PC-9 (cell line): ENCODE measurements at regions not wholly inside any gene's neighbourhood (a gene's known extent, or its start where the extent isn't known, plus 50 kb on each side); places are given as distances from the start of the nearest gene placed in this dataset.

Experiments used
- BruUV-seq: library from RNA; stranded (reverse); fragments of 400-500 nt; replicated peaks from 2 replicates; lab custom pipeline; 2021; lab: Mats Ljungman, UMichigan
- CTCF ChIA-PET: fragments of 300-600 bp; sonication (Branson Sonifier 250); formaldehyde crosslinking; loops from one replicate; lab custom pipeline; 2022; ENCODE audit warnings: antibody characterized with exemption; lab: Charles Lee
- POLR2A ChIA-PET: fragments of 300-600 bp; sonication (Branson Sonifier 250); formaldehyde crosslinking; loops from one replicate; lab custom pipeline; 2022; ENCODE audit warnings: antibody characterized with exemption; ENCODE audit not compliant: unreplicated experiment; lab: Charles Lee
- DNase-seq, 2 experiments: peaks; one replicate each; pipeline versions ENCODE4 v3.0.0 to v3.0.0-alpha.2; 2015 to 2022; ENCODE audit warnings: mixed read lengths in 1 of 2
- H2AFZ ChIP-seq: fragments of 200-600 bp; sonication (generic); 2 replicates; pipeline ENCODE4 v1.8.1; 2017; ENCODE audit warnings: antibody characterized with exemption
- H3F3A ChIP-seq: fragments of 200-600 bp; sonication (generic); 2 replicates; pipeline ENCODE4 v1.8.1; 2017; ENCODE audit warnings: antibody characterized with exemption, mild to moderate bottlenecking, low read depth; ENCODE audit not compliant: insufficient read depth
- H3K27ac ChIP-seq: fragments of 200-600 bp; sonication (generic); 2 replicates; pipeline ENCODE4 v1.6.1; 2016; ENCODE audit warnings: mixed run types
- H3K27me3 ChIP-seq: fragments of 200-600 bp; sonication (generic); 2 replicates; pipeline ENCODE4 v1.6.1; 2016; ENCODE audit warnings: low read depth, mixed run types; ENCODE audit not compliant: insufficient read depth
- H3K36me3 ChIP-seq: fragments of 200-600 bp; sonication (generic); 2 replicates; pipeline ENCODE4 v1.6.1; 2016; ENCODE audit warnings: low read depth, mixed run types
- H3K4me1 ChIP-seq: fragments of 200-600 bp; sonication (generic); replicated peaks from 2 replicates; pipeline ENCODE4 v1.6.1; 2016; ENCODE audit warnings: mixed run types; ENCODE audit not compliant: insufficient read depth
- H3K4me2 ChIP-seq: fragments of 200-600 bp; sonication (generic); 2 replicates; pipeline ENCODE4 v1.6.1; 2017; ENCODE audit warnings: mixed run types
- H3K4me3 ChIP-seq: fragments of 200-600 bp; sonication (generic); 2 replicates; pipeline ENCODE4 v1.6.1; 2016; ENCODE audit warnings: mixed run types
- H3K79me2 ChIP-seq: fragments of 200-600 bp; sonication (generic); 2 replicates; pipeline ENCODE4 v1.6.1; 2017; ENCODE audit warnings: low read depth, mixed run types
- H3K9me2 ChIP-seq: fragments of 200-600 bp; sonication (generic); 2 replicates; pipeline ENCODE4 v1.8.1; 2017; ENCODE audit warnings: mild to moderate bottlenecking; ENCODE audit not compliant: insufficient read depth
- H3K9me3 ChIP-seq: fragments of 200-600 bp; sonication (generic); 2 replicates; pipeline ENCODE4 v1.8.1; 2016; ENCODE audit warnings: low read depth; ENCODE audit not compliant: insufficient read depth
- H4K20me1 ChIP-seq: fragments of 200-600 bp; sonication (generic); 2 replicates; pipeline ENCODE4 v1.8.1; 2017; ENCODE audit not compliant: insufficient read depth
- CTCF ChIP-seq: fragments of 200-600 bp; sonication (generic); conservative IDR thresholded peaks from 2 replicates; pipeline ENCODE4 v1.6.1; 2017; ENCODE audit warnings: mixed run types, antibody characterized with exemption, mild to moderate bottlenecking, moderate library complexity
- EZH2 ChIP-seq: fragments of 200-600 bp; sonication (generic); IDR thresholded peaks from 2 replicates; pipeline ENCODE4 v1.8.0; 2017; ENCODE audit warnings: antibody characterized with exemption, low read depth
- intact Hi-C: fragments of 100-400 bp; cut with micrococcal nuclease; formaldehyde crosslinking; loops from one replicate; pipeline ENCODE4 v1.10.0; 2022; ENCODE audit not compliant: unreplicated experiment

- Histone ChIP-seq H4K20me1 (no peaks in the 10 kb centered on the region), H3K36me3 (no peaks in the 10 kb centered on the region), H3K9me2 (no peaks in the 10 kb centered on the region), H3K4me1 (no peaks in the 10 kb centered on the region), H3K9me3 (no peaks in the 10 kb centered on the region), H3F3A (no peaks in the 10 kb centered on the region), H3K27ac (no peak overlapping the region), H3K4me2 (no peak overlapping the region), H3K27me3 (no peaks in the 10 kb centered on the region), H3K79me2 (no peaks in the 10 kb centered on the region), H3K4me3 (no peak overlapping the region), H2AFZ (no peak overlapping the region)
- ChIA-PET CTCF (no interaction called here), POLR2A (interaction anchor here (0.7 kb wide), 1 partner anchor 100 kb away, joined by 6 read pairs; no protein-coding TSS in a partner anchor)
- intact Hi-C loops, result no loop called here
- no peak for DNase-seq
- TF ChIP-seq CTCF (no peak), EZH2 (no peak)
- BruUV-seq, result no TSS peak
Observed at GRCh38 chr2:204112084-204112770, 175.7 kb downstream of the ICOS start.

GRCh38 chr2:204114295-204115136, 178.0 kb downstream of the ICOS start:
- Histone ChIP-seq H3K27me3 (no peaks in the 10 kb centered on the region), H3K4me2 (no peak overlapping the region), H3K4me3 (no peak overlapping the region), H3K79me2 (no peaks in the 10 kb centered on the region), H3K4me1 (no peaks in the 10 kb centered on the region), H3K9me2 (no peaks in the 10 kb centered on the region), H3F3A (no peaks in the 10 kb centered on the region), H4K20me1 (no peaks in the 10 kb centered on the region), H3K27ac (no peak overlapping the region), H3K9me3 (no peaks in the 10 kb centered on the region), H3K36me3 (no peaks in the 10 kb centered on the region), H2AFZ (no peak overlapping the region)
- no peak for DNase-seq
- CTCF ChIA-PET, result no interaction called here
- no peak for TF ChIP-seq EZH2
- intact Hi-C loops, result no loop called here
- no TSS peak for BruUV-seq
- POLR2A ChIA-PET, result no interaction called here

GRCh38 chr2:204115137-204116056, 178.8 kb downstream of the ICOS start:
- no peak overlapping the region for H3K4me3 ChIP-seq
- intact Hi-C loops, result no loop called here
- BruUV-seq, result no TSS peak
- H4K20me1 ChIP-seq, result no peaks in the 10 kb centered on the region
- no peaks in the 10 kb centered on the region for H3K9me2 ChIP-seq
- H3K9me3 ChIP-seq, result no peaks in the 10 kb centered on the region
- TF ChIP-seq CTCF, result no peak
- ChIA-PET POLR2A (no interaction called here), CTCF (no interaction called here)
- H3F3A ChIP-seq, result no peaks in the 10 kb centered on the region
- no peaks in the 10 kb centered on the region for H3K36me3 ChIP-seq
- no peak overlapping the region for H2AFZ ChIP-seq
- no peaks in the 10 kb centered on the region for H3K79me2 ChIP-seq
- no peak overlapping the region for H3K27ac ChIP-seq
- no peak for DNase-seq
- H3K4me2 ChIP-seq, result no peak overlapping the region
- no peaks in the 10 kb centered on the region for H3K4me1 ChIP-seq
- no peaks in the 10 kb centered on the region for H3K27me3 ChIP-seq
